K562 (cell line): ENCODE measurements at regions not wholly inside any gene's neighbourhood (a gene's known extent, or its start where the extent isn't known, plus 50 kb on each side); places are given as distances from the start of the nearest gene placed in this dataset.

Source experiments
- ATAC-seq: fragments of 200-7000 bp; cut with Tn5 transposase; 3 replicates; pipeline ENCODE4 v1.9.1; 2020; ENCODE audit warnings: moderate library complexity
- BruUV-seq: library from RNA; stranded (reverse); fragments of 400-500 nt; replicated peaks from 2 replicates; lab custom pipeline; 2021; lab: Mats Ljungman, UMichigan
- CTCF ChIA-PET: fragments of 300-600 bp; formaldehyde crosslinking; extraction: SDS; loops from one replicate; lab custom pipeline; 2021; ENCODE audit warnings: low intra/inter-chr PET ratio; lab: Yijun Ruan, JAX
- POLR2A ChIA-PET: fragments of 300-600, 350-650 bp; sonication (Branson Sonifier 250); formaldehyde crosslinking; extraction: SDS; loops from one replicate; lab custom pipeline; 2021; ENCODE audit warnings: antibody characterized with exemption, inconsistent platforms; lab: Yijun Ruan, JAX
- DNase-seq, 4 experiments: peaks; one replicate each; pipeline versions ENCODE4 v3.0.0 to v3.0.0-alpha.2; 2011 to 2018; ENCODE audit warnings: low spot score in 3 of 4, mixed read lengths in 3 of 4; ENCODE audit errors: extremely low read depth in 1 of 4
- FAIRE-seq: peaks from 2 replicates; lab custom pipeline; 2011; peaks lifted over from hg19 to GRCh38; lab: Jason Lieb, UNC
- H2AFZ ChIP-seq: 2 replicates; pipeline ENCODE4 v1.6.0; 2011; ENCODE audit warnings: low read depth, low read length, control low read depth, inconsistent platforms
- H3K27ac ChIP-seq: fragments of 200-600 bp; 3 replicates; pipeline ENCODE4 v1.8.0; 2011; ENCODE audit warnings: low read depth, mild to moderate bottlenecking, control low read depth, inconsistent platforms, low read length, moderate library complexity, mixed read lengths; ENCODE audit errors: extremely low read depth
- H3K27me3 ChIP-seq, 2 experiments: fragments of 300-600 bp in 1 of 2; 2 replicates in 1 of 2; 3 replicates in 1 of 2; pipeline versions ENCODE4 v1.6.0 to v1.8.0; 2011; ENCODE audit warnings: inconsistent platforms in 2 of 2, low read length in 2 of 2, mild to moderate bottlenecking in 1 of 2, mixed read lengths in 1 of 2, moderate library complexity in 1 of 2; ENCODE audit not compliant: control insufficient read depth in 2 of 2, insufficient read depth in 2 of 2
- H3K36me3 ChIP-seq: fragments of 300-600 bp; 3 replicates; pipeline ENCODE4 v1.8.0; 2011; ENCODE audit warnings: mild to moderate bottlenecking, low read length, inconsistent platforms; ENCODE audit not compliant: control insufficient read depth, insufficient read depth
- H3K4me1 ChIP-seq, 2 experiments: fragments of 200-600 bp in 1 of 2; replicated peaks in 1 of 2; 2 replicates in 1 of 2; 3 replicates in 1 of 2; pipeline versions ENCODE4 v1.5.1 to v1.8.0; 2011; ENCODE audit warnings: inconsistent platforms in 2 of 2, low read length in 2 of 2, mild to moderate bottlenecking in 1 of 2, mixed read lengths in 1 of 2, moderate library complexity in 1 of 2; ENCODE audit not compliant: control insufficient read depth in 2 of 2, insufficient read depth in 2 of 2
- H3K4me2 ChIP-seq: 2 replicates; pipeline ENCODE4 v1.6.1; 2011; ENCODE audit warnings: low read length, control low read depth, inconsistent platforms, mixed read lengths; ENCODE audit not compliant: insufficient read depth
- H3K4me3 ChIP-seq: fragments of 200-600 bp; sonication (generic), shearing (Covaris generic); 2 replicates; pipeline ENCODE4 v1.5.1; 2016; ENCODE audit warnings: control low read depth, inconsistent platforms
- H3K79me2 ChIP-seq: fragments of 200-600 bp; 3 replicates; pipeline ENCODE4 v1.8.0; 2011; ENCODE audit warnings: low read length, inconsistent platforms; ENCODE audit not compliant: control insufficient read depth, insufficient read depth
- H3K9ac ChIP-seq, 2 experiments: 2 replicates each; pipeline versions ENCODE4 v1.6.0 to v1.6.1; 2011; ENCODE audit warnings: low read depth in 2 of 2, low read length in 2 of 2, control low read depth in 1 of 2, inconsistent platforms in 1 of 2, mild to moderate bottlenecking in 1 of 2, mixed read lengths in 1 of 2; ENCODE audit not compliant: insufficient read depth in 1 of 2
- H3K9me1 ChIP-seq: one replicate; pipeline ENCODE4 v1.6.0; 2011; ENCODE audit warnings: inconsistent platforms, mild to moderate bottlenecking, low read length, moderate library complexity; ENCODE audit not compliant: control insufficient read depth, insufficient read depth
- H3K9me3 ChIP-seq: replicated peaks from 2 replicates; pipeline ENCODE4 v1.5.1; 2011; ENCODE audit warnings: low read depth, low read length, inconsistent platforms; ENCODE audit not compliant: control insufficient read depth, insufficient read depth
- H4K20me1 ChIP-seq: replicated peaks from 2 replicates; pipeline ENCODE4 v1.6.1; 2011; ENCODE audit warnings: low read length, inconsistent platforms, mixed read lengths; ENCODE audit not compliant: control insufficient read depth, insufficient read depth
- CHAMP1 ChIP-seq: fragments of 450-650 bp; IDR thresholded peaks from 2 replicates; pipeline ENCODE4 v1.6.1; 2016; ENCODE audit warnings: mild to moderate bottlenecking
- FOXK2 ChIP-seq, 2 experiments: fragments of 450-650 bp; IDR thresholded peaks in 1 of 2; conservative IDR thresholded peaks in 1 of 2; 2 replicates each; pipeline ENCODE4 v1.6.1; 2016; ENCODE audit warnings: low read depth in 2 of 2, mild to moderate bottlenecking in 1 of 2
- ID3 ChIP-seq, 2 experiments: fragments of 250-450 bp in 1 of 2; fragments of 450-650 bp in 1 of 2; sonication (Bioruptor Pico) in 1 of 2; IDR thresholded peaks; 2 replicates each; pipeline versions ENCODE4 v1.6.1 to v1.8.0; 2016 to 2021; ENCODE audit warnings: mild to moderate bottlenecking in 2 of 2, moderate library complexity in 2 of 2, missing compliant biosample characterization in 1 of 2, missing genetic modification characterization in 1 of 2
- POLR2G ChIP-seq: fragments of 200-400 bp; formaldehyde crosslinking; IDR thresholded peaks from 2 replicates; pipeline ENCODE4 v1.6.1; 2017; ENCODE audit warnings: low read depth, mild to moderate bottlenecking, antibody characterized with exemption, low read length, moderate library complexity
- PRMT5 ChIP-seq: sonication (generic); formaldehyde crosslinking; IDR thresholded peaks from 2 replicates; pipeline ENCODE4 v1.5.0; 2020; ENCODE audit warnings: missing genetic modification reagents
- RBM39 ChIP-seq: fragments of 200-400 bp; formaldehyde crosslinking; optimal IDR thresholded peaks from 2 replicates; pipeline ENCODE3; 2018; ENCODE audit warnings: low read depth, low read length
- ZNF224 ChIP-seq: sonication (generic); formaldehyde crosslinking; IDR thresholded peaks from 2 replicates; pipeline ENCODE4 v1.8.0; 2022; ENCODE audit warnings: mild to moderate bottlenecking, missing genetic modification reagents
- ZNF449 ChIP-seq: fragments of 250-450 bp; sonication (Bioruptor Pico); IDR thresholded peaks from 2 replicates; pipeline ENCODE4 v1.8.0; 2022; ENCODE audit warnings: moderate library complexity, mild to moderate bottlenecking, inconsistent platforms
- ZNF551 ChIP-seq: fragments of 250-450 bp; sonication (Bioruptor Pico); IDR thresholded peaks from 2 replicates; pipeline ENCODE4 v1.5.0; 2021; ENCODE audit warnings: mild to moderate bottlenecking, moderate library complexity
- ZNF79 ChIP-seq: fragments of 250-450 bp; sonication (Bioruptor Pico); IDR thresholded peaks from 2 replicates; pipeline ENCODE4 v1.4.0; 2020; ENCODE audit warnings: low read depth, mild to moderate bottlenecking, moderate library complexity
- WGBS: fragments of 100-300 bp; shearing (Covaris generic); methylation state at CpG from one replicate; pipeline ENCODE4 v1.1.6; 2016; ENCODE audit warnings: low coverage, mixed read lengths; ENCODE audit not compliant: insufficient coverage; ENCODE audit errors: missing lambda C conversion rate; 5-methylcytosine and 5-hydroxymethylcytosine counted together
- in situ Hi-C: fragments of 300-500 bp; cut with MboI; formaldehyde crosslinking; loops from 4 replicates; pipeline ENCODE4 v1.15.0; 2018; ENCODE audit warnings: inconsistent platforms, mixed read lengths
- intact Hi-C: fragments of 100-400 bp; cut with micrococcal nuclease; formaldehyde crosslinking; loops from 2 replicates; pipeline ENCODE4 v1.14.2; 2022

- DNase-seq (no peak), ATAC-seq (no peak), FAIRE-seq (no peak)
- POLR2A ChIA-PET, result no interaction called here
- CTCF ChIA-PET, result no interaction called here
- Histone ChIP-seq H2AFZ (no peak overlapping the region), H3K9me3 (no peaks in the 10 kb centered on the region), H3K79me2 (no peaks in the 10 kb centered on the region), H3K36me3 (no peaks in the 10 kb centered on the region), H3K4me1 (no peaks in the 10 kb centered on the region), H3K9me1 (no peaks in the 10 kb centered on the region), H3K4me2 (no peak overlapping the region), H3K9ac (no peak overlapping the region), H3K4me3 (no peak overlapping the region), H4K20me1 (no peaks in the 10 kb centered on the region), H3K27me3 (no peaks in the 10 kb centered on the region), H3K27ac (no peak overlapping the region)
- 0% methylated on average over 4 of the region's 4 CpGs for WGBS
- intact Hi-C loops, result no loop called here
- TF ChIP-seq ID3 (CRISPR knock-in tag; IDR thresholded peaks at IDR 0.05) (no peak), ID3 (tag; IDR thresholded peaks at IDR 0.05) (no peak), ZNF551 (no peak), PRMT5 (CRISPR knock-in tag) (no peak), RBM39 (no peak), CHAMP1 (no peak), ZNF224 (no peak), FOXK2 (conservative IDR thresholded peaks at IDR 0.05 in 1 of 2, IDR thresholded peaks at IDR 0.05 in 1 of 2; ENCODE audit: low read depth in 2 of 2) (no peak), ZNF79 (no peak), ZNF449 (CRISPR knock-in tag) (no peak), POLR2G (no peak)
- BruUV-seq, result no TSS peak
- in situ Hi-C loops, result no loop called here
Observed at GRCh38 chr2:175293776-175294175, 112.3 kb upstream of the ATP5MC3 start.
